Neural progenitor cell (in vitro differentiated cells): ENCODE measurements at regions not wholly inside any gene's neighbourhood (a gene's known extent, or its start where the extent isn't known, plus 50 kb on each side); places are given as distances from the start of the nearest gene placed in this dataset.

ENCODE experiments used
- CTCF ChIP-seq: fragments of 200-600 bp; sonication (generic); IDR thresholded peaks from 2 replicates; pipeline ENCODE4 v1.5.1; 2017; ENCODE audit warnings: antibody characterized with exemption, mild to moderate bottlenecking
- EZH2 ChIP-seq: fragments of 200-600 bp; sonication (generic); IDR thresholded peaks from 2 replicates; pipeline ENCODE4 v1.6.1; 2017; ENCODE audit warnings: antibody characterized with exemption, mild to moderate bottlenecking, moderate library complexity
- EZH2phosphoT487 ChIP-seq: fragments of 200-600 bp; sonication (generic); IDR thresholded peaks from 2 replicates; pipeline ENCODE4 v1.6.1; 2017; ENCODE audit warnings: antibody characterized with exemption

DNA sequence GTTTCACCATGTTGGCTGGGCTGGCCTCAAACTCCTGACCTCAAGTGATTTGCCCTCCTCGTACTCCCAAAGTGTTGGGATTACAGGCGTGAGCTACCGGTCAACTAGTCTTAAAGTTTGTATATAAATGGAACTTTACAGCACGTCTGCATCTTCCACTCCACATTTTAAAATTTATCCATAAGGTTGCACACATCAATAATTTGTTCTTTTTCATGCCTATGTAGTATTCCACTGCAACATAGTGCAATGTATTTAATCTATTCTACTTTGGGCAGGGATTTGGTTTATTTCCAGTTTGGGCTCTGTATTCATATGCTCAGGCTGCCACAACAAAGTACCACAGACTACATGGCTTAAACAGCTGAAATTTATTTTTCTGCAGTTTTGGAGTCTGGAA, 90.0 kb downstream of the NPTX2 start:
- TF ChIP-seq CTCF (no peak), EZH2phosphoT487 (no peak), EZH2 (no peak)
